OCI-LY7 (cell line): ENCODE measurements at regions not wholly inside any gene's neighbourhood (a gene's known extent, or its start where the extent isn't known, plus 50 kb on each side); places are given as distances from the start of the nearest gene placed in this dataset.

Experiments used
- BruUV-seq: library from RNA; stranded (reverse); fragments of 400-500 nt; replicated peaks from 2 replicates; lab custom pipeline; 2021; lab: Mats Ljungman, UMichigan
- CTCF ChIA-PET: fragments of 300-600 bp; sonication (Branson Sonifier 250); formaldehyde crosslinking; loops from one replicate; lab custom pipeline; 2022; ENCODE audit warnings: antibody characterized with exemption; ENCODE audit not compliant: unreplicated experiment; lab: Charles Lee
- POLR2A ChIA-PET: fragments of 300-600 bp; sonication (Branson Sonifier 250); formaldehyde crosslinking; loops from one replicate; lab custom pipeline; 2022; ENCODE audit warnings: antibody characterized with exemption; lab: Charles Lee
- DNase-seq: peaks from one replicate; pipeline ENCODE4 v3.0.0-alpha.2; 2015; ENCODE audit warnings: low spot score
- H2AFZ ChIP-seq: fragments of 200-600 bp; sonication (generic), shearing (Covaris generic); 2 replicates; pipeline ENCODE4 v1.6.1; 2014; ENCODE audit warnings: mild to moderate bottlenecking, antibody characterized with exemption, low read length, moderate library complexity
- H3K27ac ChIP-seq: fragments of 200-600 bp; sonication (generic); 2 replicates; pipeline ENCODE4 v1.5.1; 2014; ENCODE audit warnings: mixed run types, low read depth, mild to moderate bottlenecking, moderate library complexity, low read length, inconsistent platforms; ENCODE audit not compliant: poor library complexity, severe bottlenecking
- H3K36me3 ChIP-seq: fragments of 200-600 bp; sonication (generic); 2 replicates; pipeline ENCODE4 v1.6.1; 2014; ENCODE audit warnings: mild to moderate bottlenecking, antibody characterized with exemption, low read length, moderate library complexity, mixed read lengths; ENCODE audit not compliant: insufficient read depth
- H3K4me1 ChIP-seq: fragments of 200-600 bp; sonication (generic); 2 replicates; pipeline ENCODE4 v1.5.1; 2014; ENCODE audit warnings: mild to moderate bottlenecking, low read length; ENCODE audit not compliant: insufficient read depth, poor library complexity, severe bottlenecking
- H3K4me2 ChIP-seq: fragments of 200-600 bp; sonication (generic); 2 replicates; pipeline ENCODE4 v1.6.1; 2014; ENCODE audit warnings: mild to moderate bottlenecking, low read length
- H3K4me3 ChIP-seq: fragments of 200-600 bp; sonication (generic); 2 replicates; pipeline ENCODE4 v1.5.1; 2014; ENCODE audit warnings: mild to moderate bottlenecking, low read depth, low read length; ENCODE audit not compliant: poor library complexity, severe bottlenecking
- H3K79me2 ChIP-seq: fragments of 200-600 bp; sonication (generic); 2 replicates; pipeline ENCODE4 v1.6.1; 2016; ENCODE audit warnings: low read depth, mild to moderate bottlenecking, low read length, moderate library complexity, mixed read lengths; ENCODE audit not compliant: insufficient read depth
- H3K9me2 ChIP-seq: fragments of 200-600 bp; sonication (generic); 2 replicates; pipeline ENCODE4 v1.6.1; 2016; ENCODE audit warnings: mild to moderate bottlenecking, low read length, mixed read lengths; ENCODE audit not compliant: insufficient read depth
- H3K9me3 ChIP-seq: fragments of 200-600 bp; sonication (generic); 2 replicates; pipeline ENCODE4 v1.6.1; 2014; ENCODE audit warnings: mild to moderate bottlenecking, mixed run types, low read length, mixed read lengths
- H4K20me1 ChIP-seq: fragments of 200-600 bp; sonication (generic); 2 replicates; pipeline ENCODE4 v1.6.1; 2014; ENCODE audit warnings: mild to moderate bottlenecking, antibody characterized with exemption, low read length, moderate library complexity, mixed read lengths; ENCODE audit not compliant: insufficient read depth
- EZH2phosphoT487 ChIP-seq: fragments of 200-600 bp; sonication (generic); IDR thresholded peaks from 2 replicates; pipeline ENCODE4 v1.6.1; 2018; ENCODE audit warnings: low read depth, borderline replicate concordance, mild to moderate bottlenecking, mixed run types, antibody characterized with exemption, low read length, moderate library complexity, mixed read lengths
- intact Hi-C: fragments of 100-400 bp; cut with micrococcal nuclease; formaldehyde crosslinking; loops from one replicate; pipeline ENCODE4 v1.10.0; 2022; ENCODE audit not compliant: unreplicated experiment
- TF ChIP-seq, protein P1 (sequence below): fragments of 200-600 bp; sonication (generic); conservative IDR thresholded peaks from 2 replicates; pipeline ENCODE4 v1.5.1; 2014; ENCODE audit warnings: mild to moderate bottlenecking, antibody characterized with exemption, low read length, moderate library complexity, mixed read lengths

DNA sequence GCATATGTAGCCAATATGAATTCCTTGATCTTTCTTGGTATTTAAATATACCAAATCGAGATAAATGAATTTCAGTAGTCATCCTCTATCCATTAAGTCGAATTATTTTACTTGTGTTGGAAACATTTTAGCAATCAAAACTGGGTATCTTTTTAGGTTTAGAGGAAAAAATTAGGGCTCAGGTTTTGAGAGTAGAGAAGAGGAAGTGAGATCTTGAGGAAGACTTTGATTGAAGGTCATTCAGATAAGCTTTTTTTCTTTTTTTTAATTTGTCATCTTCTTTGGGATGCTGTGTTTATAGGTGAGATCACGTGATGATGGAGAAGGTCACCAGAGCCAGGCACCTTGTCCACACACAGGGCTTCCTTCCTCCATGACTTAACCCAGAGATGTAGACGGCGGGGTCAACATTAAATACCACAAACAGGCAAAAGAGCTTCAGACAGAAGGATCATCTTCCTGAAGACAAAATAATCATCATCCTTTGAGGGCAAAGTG is 750.1 kb downstream of the RNF144A start:
- H3K4me3 ChIP-seq, result no peak overlapping the region
- DNase-seq, result no peak
- peaks cover 21% of the 10 kb centered on the region for H3K4me1 ChIP-seq
- no peak overlapping the region for H3K27ac ChIP-seq
- no peaks in the 10 kb centered on the region for H3K9me2 ChIP-seq
- BruUV-seq, result no TSS peak
- no peaks in the 10 kb centered on the region for H3K36me3 ChIP-seq
- peaks cover 5% of the 10 kb centered on the region; the same call in 1 of the 2 replicates for H3K9me3 ChIP-seq
- no peak overlapping the region for H3K4me2 ChIP-seq
- TF ChIP-seq, protein P1, sequence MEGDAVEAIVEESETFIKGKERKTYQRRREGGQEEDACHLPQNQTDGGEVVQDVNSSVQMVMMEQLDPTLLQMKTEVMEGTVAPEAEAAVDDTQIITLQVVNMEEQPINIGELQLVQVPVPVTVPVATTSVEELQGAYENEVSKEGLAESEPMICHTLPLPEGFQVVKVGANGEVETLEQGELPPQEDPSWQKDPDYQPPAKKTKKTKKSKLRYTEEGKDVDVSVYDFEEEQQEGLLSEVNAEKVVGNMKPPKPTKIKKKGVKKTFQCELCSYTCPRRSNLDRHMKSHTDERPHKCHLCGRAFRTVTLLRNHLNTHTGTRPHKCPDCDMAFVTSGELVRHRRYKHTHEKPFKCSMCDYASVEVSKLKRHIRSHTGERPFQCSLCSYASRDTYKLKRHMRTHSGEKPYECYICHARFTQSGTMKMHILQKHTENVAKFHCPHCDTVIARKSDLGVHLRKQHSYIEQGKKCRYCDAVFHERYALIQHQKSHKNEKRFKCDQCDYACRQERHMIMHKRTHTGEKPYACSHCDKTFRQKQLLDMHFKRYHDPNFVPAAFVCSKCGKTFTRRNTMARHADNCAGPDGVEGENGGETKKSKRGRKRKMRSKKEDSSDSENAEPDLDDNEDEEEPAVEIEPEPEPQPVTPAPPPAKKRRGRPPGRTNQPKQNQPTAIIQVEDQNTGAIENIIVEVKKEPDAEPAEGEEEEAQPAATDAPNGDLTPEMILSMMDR, result no peak
- no peak for TF ChIP-seq EZH2phosphoT487
- H3K79me2 ChIP-seq, result no peaks in the 10 kb centered on the region
- H2AFZ ChIP-seq, result no peak overlapping the region
- ChIA-PET POLR2A (interaction anchor here (0.6 to 1.7 kb wide), 9 partner anchors 13 to 1003 kb away, joined by 3 to 6 read pairs (median 3); no protein-coding TSS in a partner anchor), CTCF (interaction anchor here (1.0 kb wide), 1 partner anchor 100 kb away, joined by 4 read pairs; no protein-coding TSS in a partner anchor)
- no peaks in the 10 kb centered on the region for H4K20me1 ChIP-seq
- intact Hi-C loops, result loop anchor here (2.0 kb wide), 2 partner anchors 73 to 101 kb away; no protein-coding TSS in a partner anchor

DNA sequence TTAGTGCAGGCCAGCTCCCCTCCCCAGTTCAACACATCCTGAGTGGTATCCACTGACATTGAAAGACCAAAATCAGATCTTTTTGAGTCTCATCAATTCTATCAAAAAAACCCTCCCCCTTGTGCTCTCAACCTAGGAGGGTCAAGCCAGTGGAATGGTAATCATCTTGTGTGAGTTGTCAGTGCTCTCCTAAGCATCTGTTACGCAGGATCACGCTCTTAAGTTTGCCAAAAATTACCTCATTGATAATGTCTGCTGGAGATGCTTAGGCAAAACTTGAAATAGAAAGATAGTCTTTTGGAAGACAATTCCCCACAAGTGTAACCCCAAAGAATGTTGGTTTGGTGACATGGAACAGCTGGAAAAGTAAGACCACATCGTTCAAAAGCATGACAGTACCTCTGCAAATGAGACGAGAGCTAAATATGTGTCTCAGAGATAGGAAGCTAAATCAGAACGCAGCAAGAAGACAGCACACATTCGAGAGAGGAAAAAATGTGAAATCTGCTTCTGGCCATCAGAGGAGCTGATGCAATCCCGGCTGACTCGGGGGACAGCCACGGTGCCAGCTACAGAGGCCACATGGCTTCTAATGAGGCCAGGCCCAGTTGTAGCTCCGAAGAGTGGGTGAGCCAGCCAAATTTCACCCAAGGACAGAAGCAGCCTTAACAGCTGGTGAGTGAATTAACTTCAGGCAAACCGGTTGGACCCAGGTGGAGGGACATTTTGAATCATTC is 753.9 kb downstream of the RNF144A start:
- no peak for DNase-seq
- no peaks in the 10 kb centered on the region for H3K9me2 ChIP-seq
- H3K27ac ChIP-seq, result no peak overlapping the region
- H3K4me2 ChIP-seq, result no peak overlapping the region
- intact Hi-C loops, result no loop called here
- no peak overlapping the region for H2AFZ ChIP-seq
- ChIA-PET POLR2A (interaction anchor here (0.5 to 1.1 kb wide), 5 partner anchors 10 to 1011 kb away, joined by 3 to 8 read pairs (median 3); no protein-coding TSS in a partner anchor), CTCF (interaction anchor here (0.6 to 1.6 kb wide), 3 partner anchors 46 to 643 kb away, joined by 3 to 11 read pairs (median 6); no protein-coding TSS in a partner anchor)
- H3K4me3 ChIP-seq, result no peak overlapping the region
- no peaks in the 10 kb centered on the region for H3K36me3 ChIP-seq
- peaks cover 15% of the 10 kb centered on the region for H3K4me1 ChIP-seq
- H3K79me2 ChIP-seq, result no peaks in the 10 kb centered on the region
- H3K9me3 ChIP-seq, result peaks cover 9% of the 10 kb centered on the region; the same call in 1 of the 2 replicates
- TF ChIP-seq EZH2phosphoT487, result no peak
- TF ChIP-seq, protein P1, result no peak
- BruUV-seq, result no TSS peak
- H4K20me1 ChIP-seq, result no peaks in the 10 kb centered on the region
